ENCODE measurements at regions not wholly inside any gene's neighbourhood (a gene's known extent, or its start where the extent isn't known, plus 50 kb on each side); places are given as distances from the start of the nearest gene placed in this dataset.
A peak's percentile ranks its signal among the peaks of the same experiment; 100 is the strongest.
"Not testable (repeated sequence)": the region's sequence is repeated elsewhere in the genome, so short reads cannot be mapped to it uniquely, and the experiment has no call there.

- no peak for DNase-seq
- Mint-ChIP-seq H3K4me3 (no peak overlapping the region), H3K4me1 (peaks cover 5% of the 10 kb centered on the region), H3K27ac (peak overlapping the region in 1 of 7 donors; percentile 33), H3K9me3 (peaks cover 0 to 2% (median 0%) of the 10 kb centered on the region in 7 donors), H3K36me3 (no peaks in the 10 kb centered on the region), H3K27me3 (ENCODE audit: low read depth in 3 of 3) (peaks cover 3 to 11% (median 5%) of the 10 kb centered on the region in 3 donors)
- Histone ChIP-seq H3K36me3 (replicated peaks in 1 of 2; ENCODE audit: control insufficient read depth in 1 of 2, insufficient read depth in 2 of 2, low read length in 2 of 2) (no peaks in the 10 kb centered on the region), H3K9me3 (replicated peaks in 1 of 2; ENCODE audit: control insufficient read depth in 1 of 2, insufficient read depth in 1 of 2, low read length in 2 of 2) (no peaks in the 10 kb centered on the region), H3K4me2 (replicated peaks; ENCODE audit: extremely low read depth, low read length, poor library complexity, severe bottlenecking) (no peak overlapping the region), H3K4me1 (ENCODE audit: control insufficient read depth in 1 of 2, insufficient read depth in 2 of 2, low read length in 2 of 2) (no peaks in the 10 kb centered on the region), H3K4me3 (replicated peaks in 1 of 3; ENCODE audit: low read depth in 2 of 3, low read length in 3 of 3) (no peak overlapping the region), H2AFZ (ENCODE audit: insufficient read depth, low read depth, low read length, poor library complexity, severe bottlenecking) (no peak overlapping the region), H4K20me1 (ENCODE audit: insufficient read depth, low read length) (no peaks in the 10 kb centered on the region), H3K79me2 (ENCODE audit: insufficient read depth, low read length) (no peaks in the 10 kb centered on the region), H3K27me3 (ENCODE audit: control insufficient read depth in 2 of 2, insufficient read depth in 2 of 2, low read length in 2 of 2) (no peaks in the 10 kb centered on the region), H3K27ac (ENCODE audit: low read depth in 1 of 2, low read length in 2 of 2) (no peak overlapping the region), H3K9ac (ENCODE audit: insufficient read depth, low read length, poor library complexity, severe bottlenecking) (no peak overlapping the region)
- intact Hi-C loops (cut with micrococcal nuclease): no loop called here
- TF ChIP-seq CTCF (IDR thresholded peaks at IDR 0.05): no peak
- WGBS (ENCODE audit: insufficient coverage): 69% methylated on average over 6 of the region's 6 CpGs
Measured at GRCh38 chr7:155237297-155237696, 60.4 kb upstream of the INSIG1 start.

- DNase-seq: no peak
- intact Hi-C loops (cut with micrococcal nuclease): no loop called here
Measured at GRCh38 chr7:155237730-155238129, 59.9 kb upstream of the INSIG1 start.

GRCh38 chr7:155239431-155240087, 58.1 kb upstream of the INSIG1 start:
- H3K4me2 ChIP-seq (replicated peaks; ENCODE audit: extremely low read depth, low read length, poor library complexity, severe bottlenecking); H3K36me3 ChIP-seq (replicated peaks in 1 of 2; ENCODE audit: control insufficient read depth in 1 of 2, insufficient read depth in 2 of 2, low read length in 2 of 2); H3K27ac Mint-ChIP-seq; H3K79me2 ChIP-seq (ENCODE audit: insufficient read depth, low read length); H3K27ac ChIP-seq (ENCODE audit: low read depth in 1 of 2, low read length in 2 of 2); intact Hi-C loops (cut with micrococcal nuclease); H2AFZ ChIP-seq (ENCODE audit: insufficient read depth, low read depth, low read length, poor library complexity, severe bottlenecking); H3K9ac ChIP-seq (ENCODE audit: insufficient read depth, low read length, poor library complexity, severe bottlenecking); H3K27me3 ChIP-seq (ENCODE audit: control insufficient read depth in 2 of 2, insufficient read depth in 2 of 2, low read length in 2 of 2); H3K4me1 Mint-ChIP-seq; H4K20me1 ChIP-seq (ENCODE audit: insufficient read depth, low read length); H3K36me3 Mint-ChIP-seq; DNase-seq; H3K4me1 ChIP-seq (ENCODE audit: control insufficient read depth in 1 of 2, insufficient read depth in 2 of 2, low read length in 2 of 2); H3K4me3 ChIP-seq (replicated peaks in 1 of 3; ENCODE audit: low read depth in 2 of 3, low read length in 3 of 3): not testable (repeated sequence)
- peaks cover 12 to 13% of the 10 kb centered on the region in 2 donors for H3K9me3 ChIP-seq (replicated peaks in 1 of 2; ENCODE audit: control insufficient read depth in 1 of 2, insufficient read depth in 1 of 2, low read length in 2 of 2)
- Mint-ChIP-seq H3K9me3 (peaks cover 3 to 11% (median 8%) of the 10 kb centered on the region in 7 donors), H3K4me3 (peak overlapping the region in 1 of 2 donors; percentile 21), H3K27me3 (ENCODE audit: low read depth in 3 of 3) (peaks cover 5 to 11% (median 5%) of the 10 kb centered on the region in 3 donors)
- WGBS (ENCODE audit: insufficient coverage): 23% methylated on average over 11 of the region's 14 CpGs

More at GRCh38 chr7:155237730-155238129, 59.9 kb upstream of the INSIG1 start:
- H3K4me3 Mint-ChIP-seq: no peak overlapping the region
- peaks cover 5 to 11% (median 5%) of the 10 kb centered on the region in 3 donors for H3K27me3 Mint-ChIP-seq (ENCODE audit: low read depth in 3 of 3)
- TF ChIP-seq CTCF (IDR thresholded peaks at IDR 0.05): no peak
- H3K9me3 Mint-ChIP-seq: peaks cover 0 to 2% (median 2%) of the 10 kb centered on the region in 7 donors
- no peak overlapping the region for H3K27ac ChIP-seq (ENCODE audit: low read depth in 1 of 2, low read length in 2 of 2)
- H3K9ac ChIP-seq (ENCODE audit: insufficient read depth, low read length, poor library complexity, severe bottlenecking): no peak overlapping the region
- H3K27me3 ChIP-seq (ENCODE audit: control insufficient read depth in 2 of 2, insufficient read depth in 2 of 2, low read length in 2 of 2): no peaks in the 10 kb centered on the region
- no peaks in the 10 kb centered on the region for H3K36me3 Mint-ChIP-seq
- H3K4me1 ChIP-seq (ENCODE audit: control insufficient read depth in 1 of 2, insufficient read depth in 2 of 2, low read length in 2 of 2): no peaks in the 10 kb centered on the region
- H3K9me3 ChIP-seq (replicated peaks in 1 of 2; ENCODE audit: control insufficient read depth in 1 of 2, insufficient read depth in 1 of 2, low read length in 2 of 2): no peaks in the 10 kb centered on the region
- no peak overlapping the region for H3K27ac Mint-ChIP-seq
- H2AFZ ChIP-seq (ENCODE audit: insufficient read depth, low read depth, low read length, poor library complexity, severe bottlenecking): no peak overlapping the region
- no peaks in the 10 kb centered on the region for H3K79me2 ChIP-seq (ENCODE audit: insufficient read depth, low read length)
- no peaks in the 10 kb centered on the region for H4K20me1 ChIP-seq (ENCODE audit: insufficient read depth, low read length)
- H3K4me2 ChIP-seq (replicated peaks; ENCODE audit: extremely low read depth, low read length, poor library complexity, severe bottlenecking): no peak overlapping the region
- H3K36me3 ChIP-seq (replicated peaks in 1 of 2; ENCODE audit: control insufficient read depth in 1 of 2, insufficient read depth in 2 of 2, low read length in 2 of 2): no peaks in the 10 kb centered on the region
- H3K4me3 ChIP-seq (replicated peaks in 1 of 3; ENCODE audit: low read depth in 2 of 3, low read length in 3 of 3): no peak overlapping the region
- H3K4me1 Mint-ChIP-seq: peaks cover 5% of the 10 kb centered on the region
- 97% methylated on average over 5 of the region's 5 CpGs for WGBS (ENCODE audit: insufficient coverage)
